ENCODE measurements at regions not wholly inside any gene's neighbourhood (a gene's known extent, or its start where the extent isn't known, plus 50 kb on each side); places are given as distances from the start of the nearest gene placed in this dataset.
A peak's percentile ranks its signal among the peaks of the same experiment; 100 is the strongest.

GRCh38 chr6:22411376-22412105, 114.7 kb upstream of the PRL start:
- POLR2A ChIA-PET (ENCODE audit: low non-redundant PET) = no interaction called here
- H3K27ac ChIP-seq = no peak overlapping the region
- DNase-seq (ENCODE audit: low spot score) = no peak
- CTCF ChIA-PET = no interaction called here
- no peak for TF ChIP-seq CTCF (conservative IDR thresholded peaks at IDR 0.05; ENCODE audit: low read depth)

GRCh38 chr6:22412994-22413393, 116.2 kb upstream of the PRL start:
- ChIA-PET CTCF (interaction anchor here (0.6 to 0.9 kb wide), 3 partner anchors 17 to 415 kb away, joined by 3 read pairs; no protein-coding TSS in a partner anchor), POLR2A (ENCODE audit: low non-redundant PET) (no interaction called here)

DNA sequence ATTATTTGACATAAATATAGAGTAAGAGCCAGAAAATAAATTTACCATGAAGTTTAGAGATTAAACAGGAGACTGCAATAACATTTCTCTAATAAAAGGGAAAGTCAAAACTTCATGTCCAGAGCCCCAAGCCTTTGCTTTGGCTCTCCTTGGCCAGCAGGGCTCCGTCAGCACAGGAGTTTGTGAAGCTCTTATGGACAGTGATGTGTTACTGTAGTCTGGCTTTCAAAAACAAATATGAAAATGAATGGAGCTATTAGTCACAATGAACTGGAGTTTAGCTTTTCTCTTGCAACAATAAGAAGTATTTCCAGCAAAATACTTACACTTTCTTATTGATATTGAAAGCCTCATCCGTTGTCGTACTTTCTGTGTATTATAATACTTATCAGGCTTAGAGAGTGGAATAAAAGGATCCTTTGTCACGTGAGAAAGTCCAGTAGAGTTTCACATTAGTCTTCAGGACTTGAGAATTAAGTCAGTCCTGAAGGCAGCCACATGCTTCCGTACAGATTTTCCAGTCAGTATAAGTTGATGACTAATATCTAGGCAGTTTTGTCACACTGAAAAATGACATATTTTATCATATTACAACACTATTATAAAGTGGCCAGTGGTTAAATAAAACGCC, 117.0 kb upstream of the PRL start:
- DNase-seq (ENCODE audit: low spot score) = no peak
- POLR2A ChIA-PET (ENCODE audit: low non-redundant PET) = no interaction called here
- TF ChIP-seq CTCF (conservative IDR thresholded peaks at IDR 0.05; ENCODE audit: low read depth) = no peak
- CTCF ChIA-PET = interaction anchor here (0.6 to 0.9 kb wide), 3 partner anchors 16 to 425 kb away, joined by 3 to 4 read pairs (median 3); no protein-coding TSS in a partner anchor
- no peak overlapping the region for H3K27ac ChIP-seq

More at GRCh38 chr6:22412994-22413393, 116.2 kb upstream of the PRL start:
- TF ChIP-seq CTCF (conservative IDR thresholded peaks at IDR 0.05; ENCODE audit: low read depth) = no peak
- DNase-seq (ENCODE audit: low spot score) = no peak
- no peak overlapping the region for H3K27ac ChIP-seq

DNA sequence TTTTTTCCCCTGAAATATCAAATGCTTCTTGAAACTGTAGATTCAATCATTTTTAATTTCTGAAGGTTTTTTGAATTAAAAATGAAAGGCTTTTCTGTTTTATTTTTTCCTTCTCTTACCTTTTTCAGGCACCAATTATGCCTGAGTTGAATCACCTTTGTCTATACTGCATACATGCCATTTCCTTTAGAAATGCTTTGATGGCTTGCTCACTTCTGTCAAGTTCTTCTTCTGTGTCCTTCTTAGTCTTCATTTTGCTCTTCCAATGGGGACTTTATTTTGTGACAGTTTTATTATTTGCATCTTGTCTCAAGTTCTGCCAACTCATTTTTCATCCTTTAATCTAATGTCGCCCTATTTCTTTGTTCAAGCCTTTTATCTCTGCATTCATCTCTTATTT, 121.9 kb upstream of the PRL start:
- no peak for DNase-seq (ENCODE audit: low spot score)
- H3K27ac ChIP-seq = no peak overlapping the region
- TF ChIP-seq CTCF (conservative IDR thresholded peaks at IDR 0.05; ENCODE audit: low read depth) = no peak
- ChIA-PET CTCF (no interaction called here), POLR2A (ENCODE audit: low non-redundant PET) (no interaction called here)

GRCh38 chr6:22421198-22421597, 124.4 kb upstream of the PRL start:
- CTCF ChIA-PET = no interaction called here
- POLR2A ChIA-PET (ENCODE audit: low non-redundant PET) = no interaction called here
- no peak overlapping the region for H3K27ac ChIP-seq
- DNase-seq (ENCODE audit: low spot score) = peak; percentile 21
- no peak for TF ChIP-seq CTCF (conservative IDR thresholded peaks at IDR 0.05; ENCODE audit: low read depth)

DNA sequence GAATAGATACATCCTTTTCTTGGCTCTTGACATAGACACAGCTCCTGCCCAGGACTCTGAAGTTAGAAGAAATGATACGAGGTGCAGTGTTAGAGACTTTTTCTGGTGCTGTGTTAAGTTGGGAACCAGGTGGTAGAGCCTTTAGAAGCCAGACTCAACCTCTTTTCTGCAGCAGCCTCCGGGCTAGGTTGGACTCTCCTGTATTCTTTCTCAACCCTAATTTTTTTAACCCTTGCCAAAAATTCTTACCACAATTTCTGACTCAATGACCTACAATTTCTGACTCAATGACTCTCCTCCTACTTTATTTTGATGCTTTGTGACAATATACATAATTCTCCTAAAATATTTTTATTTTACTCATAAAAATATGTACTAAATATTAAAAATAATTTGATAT, 127.4 kb upstream of the PRL start:
- POLR2A ChIA-PET (ENCODE audit: low non-redundant PET) = no interaction called here
- H3K27ac ChIP-seq = no peak overlapping the region
- no peak for TF ChIP-seq CTCF (conservative IDR thresholded peaks at IDR 0.05; ENCODE audit: low read depth)
- DNase-seq (ENCODE audit: low spot score) = no peak
- CTCF ChIA-PET = no interaction called here

All from RWPE1 (cell line).